AG09309 (cell line): ENCODE measurements at regions not wholly inside any gene's neighbourhood (a gene's known extent, or its start where the extent isn't known, plus 50 kb on each side); places are given as distances from the start of the nearest gene placed in this dataset.
A peak's percentile ranks its signal among the peaks of the same experiment; 100 is the strongest.

ENCODE experiments used
- DNase-seq: peaks from one replicate; pipeline ENCODE4 v3.0.0-alpha.2; 2010; ENCODE audit warnings: low read depth
- H3K4me3 ChIP-seq: 2 replicates; pipeline ENCODE4 v1.5.1; 2011; ENCODE audit warnings: mild to moderate bottlenecking, low read depth, low read length, moderate library complexity; ENCODE audit not compliant: control insufficient read depth
- TF ChIP-seq, protein P1 (sequence below): IDR thresholded peaks from 2 replicates; pipeline ENCODE4 v1.5.1; 2011; ENCODE audit warnings: mild to moderate bottlenecking, low read depth, low read length, inconsistent platforms; ENCODE audit not compliant: insufficient read depth, control insufficient read depth; ENCODE audit errors: missing control alignments

DNA sequence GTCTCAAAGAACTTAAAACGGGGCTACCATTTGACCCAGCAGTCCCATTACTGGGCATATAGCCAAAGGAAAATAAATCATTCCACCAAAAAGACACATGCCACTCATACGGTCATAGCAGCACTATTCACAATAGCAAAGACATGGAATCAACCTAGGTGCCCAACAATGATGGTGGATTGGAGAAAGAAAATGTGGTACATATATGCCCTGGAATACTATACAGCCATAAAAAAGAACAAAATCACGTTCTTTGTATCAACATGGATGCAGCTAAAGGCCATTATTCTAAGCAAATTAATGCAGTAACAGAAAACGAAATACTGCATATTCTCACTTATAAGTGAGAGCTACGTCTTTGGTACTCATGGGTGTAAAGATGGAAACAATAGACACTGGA, 138.1 kb upstream of the NEIL3 start:
- no peak for DNase-seq
- H3K4me3 ChIP-seq: no peak overlapping the region
- TF ChIP-seq, protein P1, sequence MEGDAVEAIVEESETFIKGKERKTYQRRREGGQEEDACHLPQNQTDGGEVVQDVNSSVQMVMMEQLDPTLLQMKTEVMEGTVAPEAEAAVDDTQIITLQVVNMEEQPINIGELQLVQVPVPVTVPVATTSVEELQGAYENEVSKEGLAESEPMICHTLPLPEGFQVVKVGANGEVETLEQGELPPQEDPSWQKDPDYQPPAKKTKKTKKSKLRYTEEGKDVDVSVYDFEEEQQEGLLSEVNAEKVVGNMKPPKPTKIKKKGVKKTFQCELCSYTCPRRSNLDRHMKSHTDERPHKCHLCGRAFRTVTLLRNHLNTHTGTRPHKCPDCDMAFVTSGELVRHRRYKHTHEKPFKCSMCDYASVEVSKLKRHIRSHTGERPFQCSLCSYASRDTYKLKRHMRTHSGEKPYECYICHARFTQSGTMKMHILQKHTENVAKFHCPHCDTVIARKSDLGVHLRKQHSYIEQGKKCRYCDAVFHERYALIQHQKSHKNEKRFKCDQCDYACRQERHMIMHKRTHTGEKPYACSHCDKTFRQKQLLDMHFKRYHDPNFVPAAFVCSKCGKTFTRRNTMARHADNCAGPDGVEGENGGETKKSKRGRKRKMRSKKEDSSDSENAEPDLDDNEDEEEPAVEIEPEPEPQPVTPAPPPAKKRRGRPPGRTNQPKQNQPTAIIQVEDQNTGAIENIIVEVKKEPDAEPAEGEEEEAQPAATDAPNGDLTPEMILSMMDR: no peak

DNA sequence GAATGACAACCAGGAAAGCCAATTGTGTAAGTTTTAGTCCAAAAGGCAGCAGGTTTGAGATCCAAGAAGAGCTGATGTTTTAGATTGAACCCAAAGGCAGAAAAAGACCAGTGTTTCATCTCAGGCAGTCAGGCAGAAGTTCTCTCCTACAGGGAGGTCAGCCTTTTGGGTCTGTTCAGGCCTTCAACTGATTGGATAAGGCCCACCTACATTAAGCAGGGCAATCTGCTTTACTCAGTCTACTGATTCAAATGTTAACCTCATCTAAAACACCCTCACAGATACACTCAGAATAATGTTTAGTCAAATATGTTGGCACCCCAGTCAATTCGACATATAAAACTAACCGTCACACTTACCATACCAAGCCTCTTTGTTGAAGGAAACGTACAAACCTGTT, 134.2 kb upstream of the NEIL3 start:
- TF ChIP-seq, protein P1: no peak
- DNase-seq: no peak

DNA sequence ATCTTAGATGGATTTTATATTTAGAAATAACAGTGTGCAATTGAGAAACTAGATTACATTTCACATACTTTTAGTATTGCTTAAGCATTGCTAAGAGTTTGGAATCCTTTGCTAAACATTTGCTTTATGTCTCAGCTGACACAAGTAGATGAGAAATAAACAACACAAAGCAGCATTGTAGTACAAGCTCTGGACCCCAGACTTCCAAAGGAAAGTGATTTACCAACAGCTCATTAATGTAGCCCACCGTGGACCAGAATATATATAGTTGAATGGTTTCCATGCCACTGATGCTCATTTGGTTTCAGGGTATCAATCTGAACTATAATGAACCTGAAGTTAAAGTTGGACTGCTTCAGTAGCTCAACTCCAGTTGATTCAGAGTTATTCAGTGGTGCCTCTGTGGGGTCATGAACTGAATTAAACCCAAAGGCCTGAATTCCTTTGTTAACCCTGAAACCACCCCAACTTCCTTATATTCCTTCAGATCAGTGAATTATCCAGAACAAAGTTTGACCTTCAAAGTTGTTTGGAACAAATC, 132.1 kb upstream of the NEIL3 start:
- H3K4me3 ChIP-seq: no peak overlapping the region
- peak; percentile 40 for DNase-seq
- TF ChIP-seq, protein P1: no peak

More for the DNA sequence above, 134.2 kb upstream of the NEIL3 start:
- H3K4me3 ChIP-seq: no peak overlapping the region

DNA sequence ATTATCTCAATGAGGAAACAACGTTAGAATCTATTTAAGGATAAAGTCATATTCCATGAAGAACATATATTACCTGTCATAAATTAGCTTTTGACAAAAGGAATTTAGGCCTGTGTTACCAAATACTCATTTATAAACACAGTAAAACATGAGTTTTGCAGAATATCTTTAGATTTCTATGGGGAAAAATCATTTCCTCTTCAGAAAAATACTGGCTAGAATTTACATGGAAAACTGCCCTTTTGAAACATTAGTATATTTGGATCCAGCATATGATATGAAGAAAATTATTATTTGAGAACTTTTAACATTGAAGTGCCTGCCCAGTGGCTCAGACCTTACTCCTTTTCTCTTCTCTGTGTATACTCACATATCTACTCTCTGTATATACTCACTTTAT, 131.4 kb upstream of the NEIL3 start:
- no peak overlapping the region for H3K4me3 ChIP-seq
- DNase-seq: no peak
- TF ChIP-seq, protein P1: no peak

DNA sequence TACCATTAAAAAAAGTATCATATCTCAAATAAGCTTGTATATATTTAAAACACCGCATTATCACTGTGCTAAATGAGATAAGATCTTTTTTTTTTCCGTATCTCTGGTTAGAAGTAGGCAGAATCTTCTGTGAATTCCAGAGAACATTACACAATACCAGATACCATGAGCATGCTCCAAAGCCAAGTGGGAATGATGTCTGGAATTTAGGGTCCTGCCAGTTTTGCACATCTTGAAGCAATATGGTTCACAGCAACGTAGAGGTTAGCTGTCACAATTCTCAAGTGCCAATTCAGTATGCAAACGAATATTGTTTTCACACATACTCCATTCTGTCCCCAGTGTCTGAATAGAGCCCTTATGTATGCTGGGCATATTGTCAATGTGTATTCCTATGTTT, 127.5 kb upstream of the NEIL3 start:
- H3K4me3 ChIP-seq: no peak overlapping the region
- TF ChIP-seq, protein P1: no peak
- DNase-seq: peak; percentile 47

DNA sequence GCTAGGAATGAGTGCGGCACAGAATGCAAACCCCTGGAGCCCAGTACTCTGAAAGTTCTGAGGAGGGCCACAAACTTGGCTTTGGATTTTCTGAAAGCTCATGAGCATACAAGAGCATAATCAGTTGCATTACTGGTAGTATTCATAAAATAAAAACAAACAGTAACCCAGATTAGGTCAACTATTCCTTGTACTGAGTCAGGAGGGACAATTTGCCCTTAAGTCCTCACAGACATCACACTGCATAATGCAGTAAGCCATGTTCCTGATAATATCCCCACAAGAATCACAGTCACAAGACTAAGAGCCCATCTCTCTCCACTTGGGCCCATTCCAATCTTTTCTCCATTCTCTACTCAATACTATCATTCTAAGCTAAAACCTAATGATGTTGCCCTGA, 126.9 kb upstream of the NEIL3 start:
- H3K4me3 ChIP-seq: no peak overlapping the region
- no peak for DNase-seq
- TF ChIP-seq, protein P1: no peak

DNA sequence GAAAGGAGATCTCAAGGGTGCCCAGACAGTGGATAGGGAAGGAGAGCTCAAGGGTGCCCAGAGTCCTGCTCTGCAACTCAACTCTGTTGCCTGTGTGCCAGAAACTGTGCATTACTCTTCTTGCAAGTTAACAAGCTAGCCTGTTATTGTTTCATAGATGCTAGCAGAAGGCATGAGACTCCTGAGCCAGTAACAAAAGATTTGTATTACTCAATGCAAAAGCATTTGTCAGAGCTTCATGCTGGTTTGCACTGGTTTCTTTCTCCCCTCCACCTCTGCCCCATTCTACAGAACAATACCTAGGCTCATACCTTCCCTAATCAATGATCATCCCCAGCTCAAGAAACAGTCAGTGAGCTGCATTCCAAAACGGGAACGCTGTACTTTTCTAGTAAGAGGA, 124.5 kb upstream of the NEIL3 start:
- no peak for DNase-seq
- TF ChIP-seq, protein P1: no peak
- H3K4me3 ChIP-seq: no peak overlapping the region
